H1 (cell line): ENCODE measurements at regions not wholly inside any gene's neighbourhood (a gene's known extent, or its start where the extent isn't known, plus 50 kb on each side); places are given as distances from the start of the nearest gene placed in this dataset.
"Not testable (repeated sequence)": the region's sequence is repeated elsewhere in the genome, so short reads cannot be mapped to it uniquely, and the experiment has no call there.

ENCODE experiments used
- CTCF ChIA-PET: fragments of 300-600 bp; sonication (Branson Sonifier 250); formaldehyde crosslinking; loops from one replicate; lab custom pipeline; 2021; ENCODE audit not compliant: partially characterized antibody; lab: Charles Lee
- POLR2A ChIA-PET: fragments of 300-600 bp; sonication (Branson Sonifier 250); formaldehyde crosslinking; loops from one replicate; lab custom pipeline; 2021; ENCODE audit warnings: inconsistent platforms; ENCODE audit not compliant: partially characterized antibody; lab: Charles Lee
- DNase-seq, 2 experiments: peaks; one replicate each; pipeline versions ENCODE4 v3.0.0 to v3.0.0-alpha.2; 2010 to 2022; ENCODE audit warnings: low spot score in 2 of 2, low read depth in 1 of 2, mixed read lengths in 1 of 2
- FAIRE-seq: peaks from 2 replicates; lab custom pipeline; 2011; peaks lifted over from hg19 to GRCh38; lab: Jason Lieb, UNC
- H2AFZ ChIP-seq: 2 replicates; pipeline ENCODE4 v1.8.1; 2012; ENCODE audit warnings: low read length, inconsistent platforms
- H2AK5ac ChIP-seq: 2 replicates; pipeline ENCODE4 v1.6.1; 2013; ENCODE audit warnings: low read depth, low read length
- H2BK120ac ChIP-seq: replicated peaks from 2 replicates; pipeline ENCODE3; 2013; ENCODE audit warnings: low read depth, low read length, inconsistent platforms
- H2BK12ac ChIP-seq: 2 replicates; pipeline ENCODE4 v1.6.1; 2013; ENCODE audit warnings: low read depth, low read length
- H2BK15ac ChIP-seq: 2 replicates; pipeline ENCODE4 v1.6.1; 2013; ENCODE audit warnings: low read length
- H2BK20ac ChIP-seq: 2 replicates; pipeline ENCODE4 v1.6.1; 2013; ENCODE audit warnings: low read length
- H2BK5ac ChIP-seq: 2 replicates; pipeline ENCODE4 v1.6.1; 2013; ENCODE audit warnings: low read depth, low read length
- H3K14ac ChIP-seq: 2 replicates; pipeline ENCODE4 v1.6.1; 2013; ENCODE audit warnings: inconsistent platforms; ENCODE audit not compliant: insufficient read length
- H3K18ac ChIP-seq: 2 replicates; pipeline ENCODE4 v1.6.1; 2013; ENCODE audit warnings: low read length; ENCODE audit errors: extremely low read depth
- H3K23ac ChIP-seq: 2 replicates; pipeline ENCODE4 v1.6.1; 2013; ENCODE audit warnings: inconsistent platforms; ENCODE audit not compliant: insufficient read length
- H3K23me2 ChIP-seq: 2 replicates; pipeline ENCODE4 v1.6.1; 2013; ENCODE audit warnings: low read depth, low read length
- H3K27ac ChIP-seq: 2 replicates; pipeline ENCODE4 v1.6.1; 2011; ENCODE audit warnings: low read depth, low read length, inconsistent platforms
- H3K27me3 ChIP-seq, 4 experiments: replicated peaks in 1 of 4; 1 replicate in 1 of 4; 2 replicates in 3 of 4; pipeline versions ENCODE4 v1.6.1 to v1.8.1; 2011 to 2013; ENCODE audit warnings: low read length in 3 of 4, mild to moderate bottlenecking in 3 of 4, inconsistent platforms in 2 of 4, mixed read lengths in 2 of 4, moderate library complexity in 1 of 4; ENCODE audit not compliant: control insufficient read depth in 3 of 4, insufficient read depth in 3 of 4; ENCODE audit errors: extremely low read depth in 1 of 4
- H3K36me3 ChIP-seq, 4 experiments: 2 replicates each; pipeline versions ENCODE4 v1.6.1 to v1.8.1; 2011 to 2013; ENCODE audit warnings: mild to moderate bottlenecking in 4 of 4, low read length in 3 of 4, moderate library complexity in 2 of 4, control low read depth in 1 of 4, inconsistent platforms in 1 of 4; ENCODE audit not compliant: insufficient read depth in 4 of 4, control insufficient read depth in 2 of 4
- H3K4ac ChIP-seq: replicated peaks from 2 replicates; pipeline ENCODE3; 2013; ENCODE audit warnings: low read length, low read depth, mixed read lengths, inconsistent platforms; ENCODE audit not compliant: insufficient read length
- H3K4me1 ChIP-seq, 4 experiments: replicated peaks in 1 of 4; 1 replicate in 1 of 4; 2 replicates in 3 of 4; pipeline versions ENCODE4 v1.6.1 to v1.8.1; 2011 to 2013; ENCODE audit warnings: low read length in 3 of 4, inconsistent platforms in 2 of 4, mixed read lengths in 1 of 4; ENCODE audit not compliant: insufficient read depth in 4 of 4, control insufficient read depth in 3 of 4
- H3K4me2 ChIP-seq, 2 experiments: 2 replicates each; pipeline versions ENCODE4 v1.6.1 to v1.8.1; 2011 to 2013; ENCODE audit warnings: low read depth in 2 of 2, low read length in 2 of 2, control low read depth in 1 of 2, inconsistent platforms in 1 of 2, mild to moderate bottlenecking in 1 of 2; ENCODE audit not compliant: insufficient read depth in 1 of 2
- H3K4me3 ChIP-seq, 4 experiments: fragments of 200-600, 300-600 bp in 1 of 4; sonication (generic), shearing (Covaris generic), sonication (Bioruptor Twin) in 1 of 4; 2 replicates each; pipeline versions ENCODE4 v1.5.1 to v1.8.1; 2011 to 2016; ENCODE audit warnings: low read length in 4 of 4, low read depth in 3 of 4, control low read depth in 2 of 4, inconsistent platforms in 2 of 4, mild to moderate bottlenecking in 2 of 4, mixed read lengths in 1 of 4, moderate library complexity in 1 of 4; ENCODE audit not compliant: insufficient read depth in 2 of 4; ENCODE audit errors: extremely low read depth in 1 of 4
- H3K56ac ChIP-seq: replicated peaks from 2 replicates; pipeline ENCODE3; 2013; ENCODE audit warnings: low read depth, mild to moderate bottlenecking, mixed read lengths, low read length, inconsistent platforms; ENCODE audit not compliant: insufficient read length
- H3K79me1 ChIP-seq: 2 replicates; pipeline ENCODE4 v1.6.1; 2013; ENCODE audit warnings: low read depth, low read length, control low read depth
- H3K79me2 ChIP-seq, 2 experiments: 2 replicates each; pipeline versions ENCODE4 v1.6.1 to v1.8.1; 2012 to 2013; ENCODE audit warnings: low read length in 2 of 2, mild to moderate bottlenecking in 2 of 2, inconsistent platforms in 1 of 2; ENCODE audit not compliant: insufficient read depth in 2 of 2, control insufficient read depth in 1 of 2
- H3K9ac ChIP-seq, 4 experiments: replicated peaks in 1 of 4; 1 replicate in 1 of 4; 2 replicates in 3 of 4; pipeline versions ENCODE4 v1.6.1 to v1.8.1; 2011 to 2013; ENCODE audit warnings: low read depth in 3 of 4, low read length in 3 of 4, control low read depth in 2 of 4, mild to moderate bottlenecking in 2 of 4, moderate library complexity in 2 of 4, inconsistent platforms in 1 of 4; ENCODE audit errors: extremely low read depth in 1 of 4
- H3K9me3 ChIP-seq, 2 experiments: 2 replicates each; pipeline versions ENCODE4 v1.6.1 to v1.8.1; 2012 to 2013; ENCODE audit warnings: mild to moderate bottlenecking in 2 of 2, moderate library complexity in 2 of 2, control low read depth in 1 of 2, inconsistent platforms in 1 of 2, low read depth in 1 of 2, low read length in 1 of 2, mixed read lengths in 1 of 2; ENCODE audit not compliant: insufficient read depth in 2 of 2
- H4K20me1 ChIP-seq, 2 experiments: replicated peaks in 1 of 2; 2 replicates each; pipeline versions ENCODE3 to v1.8.1; 2011 to 2013; ENCODE audit warnings: inconsistent platforms in 2 of 2, low read length in 2 of 2, mild to moderate bottlenecking in 1 of 2; ENCODE audit not compliant: insufficient read depth in 2 of 2, control insufficient read depth in 1 of 2
- H4K5ac ChIP-seq: 2 replicates; pipeline ENCODE4 v1.6.1; 2013; ENCODE audit warnings: low read length, low read depth, mixed read lengths, inconsistent platforms; ENCODE audit not compliant: insufficient read length
- H4K8ac ChIP-seq: 2 replicates; pipeline ENCODE4 v1.8.0; 2013; ENCODE audit warnings: mild to moderate bottlenecking, moderate library complexity, low read length, inconsistent platforms; ENCODE audit not compliant: insufficient read depth; ENCODE audit errors: extremely low read depth
- H4K91ac ChIP-seq: replicated peaks from 2 replicates; pipeline ENCODE3; 2013; ENCODE audit warnings: low read length, mixed read lengths, inconsistent platforms; ENCODE audit not compliant: insufficient read length
- WGBS, 2 experiments: shearing (Covaris generic) in 1 of 2; methylation state at CpG; one replicate each; pipeline versions ENCODE4 v1.1.6 to v1.1.7; 2013 to 2015; ENCODE audit warnings: low lambda C conversion rate in 2 of 2, mixed read lengths in 2 of 2, inconsistent platforms in 1 of 2, low coverage in 1 of 2, missing lambda C conversion rate in 1 of 2; ENCODE audit not compliant: insufficient replicate concordance in 2 of 2, insufficient coverage in 1 of 2, insufficient read length in 1 of 2; ENCODE audit errors: extremely low coverage in 1 of 2, missing lambda C conversion rate in 1 of 2; 5-methylcytosine and 5-hydroxymethylcytosine counted together

DNA sequence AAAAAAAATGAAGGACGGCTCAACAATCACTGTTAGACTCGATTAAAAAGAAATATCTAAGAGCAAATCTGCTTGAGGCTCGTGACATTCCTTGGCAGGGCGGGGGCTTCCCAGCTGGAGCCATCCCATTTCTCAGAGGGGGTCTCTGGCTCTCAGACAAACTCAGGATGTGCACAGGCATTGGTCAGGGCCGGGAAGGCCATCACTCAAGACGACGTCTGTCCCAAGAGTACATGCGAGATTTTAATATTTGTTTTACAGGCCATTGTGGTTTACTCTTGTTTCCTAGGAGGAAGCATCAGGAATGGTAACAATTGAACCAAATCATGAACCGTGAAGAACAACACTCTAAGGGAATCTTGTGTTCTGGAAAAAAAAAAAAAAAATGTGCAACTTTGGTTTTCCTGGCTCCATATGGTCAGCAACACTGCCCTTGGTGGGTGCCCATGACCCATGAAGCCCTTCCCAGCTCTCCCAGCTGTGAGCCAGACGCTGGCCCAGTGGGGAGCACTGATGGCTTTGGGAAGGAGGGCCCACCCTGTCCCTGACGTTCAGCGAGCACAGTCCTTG is 5454.6 kb upstream of the TPTE start:
- H3K79me1 ChIP-seq, H4K5ac ChIP-seq, H3K79me2 ChIP-seq, H3K4ac ChIP-seq, FAIRE-seq, H3K4me1 ChIP-seq, DNase-seq, H3K56ac ChIP-seq, H2AFZ ChIP-seq, H2BK20ac ChIP-seq, H3K36me3 ChIP-seq, H4K8ac ChIP-seq, H3K27me3 ChIP-seq, H3K9ac ChIP-seq, H3K9me3 ChIP-seq, H2AK5ac ChIP-seq, POLR2A ChIA-PET, H2BK5ac ChIP-seq, H2BK15ac ChIP-seq, H2BK12ac ChIP-seq, H3K23ac ChIP-seq, H2BK120ac ChIP-seq, H3K14ac ChIP-seq, H3K23me2 ChIP-seq, H4K91ac ChIP-seq, H3K27ac ChIP-seq, CTCF ChIA-PET, H4K20me1 ChIP-seq, H3K18ac ChIP-seq, H3K4me3 ChIP-seq, H3K4me2 ChIP-seq: not testable (repeated sequence)
- no CpG with 5 or more reads among the region's 12 CpGs for WGBS, 2 experiments

- FAIRE-seq, result not testable (repeated sequence)
Measured at GRCh38 chr21:5067326-5068048, 5453.9 kb upstream of the TPTE start.

More at GRCh38 chr21:5067326-5068048, 5453.9 kb upstream of the TPTE start:
- H3K4ac ChIP-seq, H3K23me2 ChIP-seq, H3K36me3 ChIP-seq, CTCF ChIA-PET, DNase-seq, H3K56ac ChIP-seq, H4K8ac ChIP-seq, H3K14ac ChIP-seq, H3K9ac ChIP-seq, H3K79me1 ChIP-seq, H2AFZ ChIP-seq, H4K5ac ChIP-seq, H3K4me1 ChIP-seq, H2BK120ac ChIP-seq, H3K4me3 ChIP-seq, POLR2A ChIA-PET, H2BK5ac ChIP-seq, H3K27ac ChIP-seq, H2AK5ac ChIP-seq, H4K91ac ChIP-seq, H3K79me2 ChIP-seq, H3K18ac ChIP-seq, H2BK20ac ChIP-seq, H3K23ac ChIP-seq, H2BK12ac ChIP-seq, H3K27me3 ChIP-seq, H3K4me2 ChIP-seq, H3K9me3 ChIP-seq, H2BK15ac ChIP-seq, H4K20me1 ChIP-seq: not testable (repeated sequence)
- 100% methylated on average over 1 of the region's 15 CpGs; no CpG with 5 or more reads in 1 of the 2 experiments for WGBS, 2 experiments
